HL-60 (cell line): ENCODE measurements at regions not wholly inside any gene's neighbourhood (a gene's known extent, or its start where the extent isn't known, plus 50 kb on each side); places are given as distances from the start of the nearest gene placed in this dataset.

Experiments
- DNase-seq, 2 experiments: peaks; one replicate each; pipeline ENCODE4 v3.0.0-alpha.2; 2010 to 2020; ENCODE audit warnings: low read depth in 1 of 2, low spot score in 1 of 2
- H3K27ac ChIP-seq: fragments of 250-450 bp; sonication (Bioruptor Pico); replicated peaks from 2 replicates; pipeline ENCODE4 v1.5.1; 2020; ENCODE audit warnings: mild to moderate bottlenecking, moderate library complexity
- H3K27me3 ChIP-seq: fragments of 250-450 bp; sonication (Bioruptor Pico); 2 replicates; pipeline ENCODE4 v1.5.1; 2021; ENCODE audit warnings: mild to moderate bottlenecking, moderate library complexity; ENCODE audit not compliant: insufficient read depth, poor library complexity, severe bottlenecking
- H3K4me3 ChIP-seq: replicated peaks from 2 replicates; pipeline ENCODE4 v1.5.1; 2011; ENCODE audit warnings: mild to moderate bottlenecking, control low read depth, low read length; ENCODE audit not compliant: insufficient read depth
- CTCF ChIP-seq: IDR thresholded peaks from one replicate; pipeline ENCODE4 v1.5.1; 2011; ENCODE audit warnings: low read length, control low read depth, inconsistent platforms; ENCODE audit not compliant: insufficient read depth
- GABPA ChIP-seq: IDR thresholded peaks from 2 replicates; pipeline ENCODE4 v1.6.1; 2012; ENCODE audit warnings: low read depth
- POLR2AphosphoS5 ChIP-seq: IDR thresholded peaks from 2 replicates; pipeline ENCODE4 v1.6.1; 2012; ENCODE audit warnings: low read depth
- REST ChIP-seq: IDR thresholded peaks from 2 replicates; pipeline ENCODE4 v1.6.1; 2012; ENCODE audit warnings: low read depth; ENCODE audit not compliant: insufficient replicate concordance
- SPI1 ChIP-seq: IDR thresholded peaks from 2 replicates; pipeline ENCODE4 v1.6.1; 2012; ENCODE audit warnings: low read depth, mild to moderate bottlenecking, borderline replicate concordance

- Histone ChIP-seq H3K27me3 (no peaks in the 10 kb centered on the region), H3K4me3 (no peak overlapping the region), H3K27ac (no peak overlapping the region)
- TF ChIP-seq POLR2AphosphoS5 (no peak), GABPA (no peak), SPI1 (no peak), CTCF (no peak), REST (no peak)
- DNase-seq = no peak
Measured at GRCh38 chr10:61350794-61351193, 102.4 kb downstream of the TMEM26 start.

- Histone ChIP-seq H3K27me3 (no peaks in the 10 kb centered on the region), H3K27ac (no peak overlapping the region), H3K4me3 (no peak overlapping the region)
- DNase-seq = no peak
- TF ChIP-seq REST = no peak
- no peak for TF ChIP-seq CTCF
- no peak for TF ChIP-seq POLR2AphosphoS5
- no peak for TF ChIP-seq SPI1
- TF ChIP-seq GABPA = no peak
Measured at GRCh38 chr10:61350068-61350467, 103.1 kb downstream of the TMEM26 start.

DNA sequence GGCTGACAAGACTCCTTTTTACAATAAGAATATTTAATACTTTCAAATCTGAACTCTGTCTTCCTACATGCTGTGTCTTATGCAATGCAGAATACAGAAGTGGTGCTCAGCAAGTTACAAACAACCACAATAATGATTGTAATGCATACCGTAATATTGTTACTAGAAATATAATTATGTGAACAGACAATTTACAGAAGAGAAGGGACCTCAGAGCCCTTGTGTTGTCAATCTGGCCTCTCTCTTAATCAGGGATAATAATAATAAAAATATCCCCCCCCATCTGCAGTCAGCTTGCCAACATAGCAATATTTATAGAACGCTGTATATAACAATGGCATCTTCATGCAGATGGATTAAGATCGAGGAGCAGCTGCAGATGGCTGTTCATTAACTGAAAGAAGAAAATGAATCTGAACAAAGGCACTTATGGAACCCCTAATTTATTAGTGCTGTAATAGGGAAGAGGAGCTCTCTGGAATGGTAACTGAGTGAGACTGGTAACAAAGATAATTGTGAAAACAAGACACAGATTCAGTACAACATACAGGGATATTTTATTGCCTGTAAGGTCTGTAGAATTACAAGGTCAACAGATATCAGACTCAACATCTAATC is 106.3 kb downstream of the TMEM26 start:
- Histone ChIP-seq H3K27me3 (no peaks in the 10 kb centered on the region), H3K27ac (no peak overlapping the region), H3K4me3 (no peak overlapping the region)
- TF ChIP-seq GABPA = no peak
- TF ChIP-seq CTCF = no peak
- no peak for TF ChIP-seq REST
- DNase-seq = no peak
